H9 (cell line): ENCODE measurements at regions not wholly inside any gene's neighbourhood (a gene's known extent, or its start where the extent isn't known, plus 50 kb on each side); places are given as distances from the start of the nearest gene placed in this dataset.

Experiments used
- DNase-seq: peaks from one replicate; pipeline ENCODE4 v3.0.0-alpha.2; 2017
- H2AFZ ChIP-seq: one replicate; pipeline ENCODE4 v1.6.1; 2013; ENCODE audit warnings: mild to moderate bottlenecking, low read length, control low read depth, moderate library complexity
- H2AK5ac ChIP-seq: 2 replicates; pipeline ENCODE4 v1.6.1; 2013; ENCODE audit warnings: low read length, control low read depth, mixed read lengths; ENCODE audit not compliant: insufficient read length
- H2BK120ac ChIP-seq: one replicate; pipeline ENCODE4 v1.6.1; 2013; ENCODE audit warnings: low read depth, mild to moderate bottlenecking, low read length, control low read depth, inconsistent platforms; ENCODE audit not compliant: poor library complexity, severe bottlenecking
- H2BK12ac ChIP-seq: 2 replicates; pipeline ENCODE4 v1.6.1; 2013; ENCODE audit warnings: low read length, control low read depth, mixed read lengths, low read depth; ENCODE audit not compliant: insufficient read length
- H2BK15ac ChIP-seq: 2 replicates; pipeline ENCODE4 v1.6.1; 2013; ENCODE audit warnings: low read depth, low read length, control low read depth
- H2BK20ac ChIP-seq: one replicate; pipeline ENCODE4 v1.6.1; 2013; ENCODE audit warnings: low read depth, mild to moderate bottlenecking, low read length, control low read depth, inconsistent platforms; ENCODE audit not compliant: poor library complexity, severe bottlenecking
- H2BK5ac ChIP-seq: 2 replicates; pipeline ENCODE4 v1.6.1; 2013; ENCODE audit warnings: low read length, control low read depth, mixed read lengths; ENCODE audit not compliant: insufficient read length
- H3K14ac ChIP-seq: 2 replicates; pipeline ENCODE4 v1.6.1; 2013; ENCODE audit warnings: low read length, control low read depth; ENCODE audit not compliant: insufficient read depth
- H3K18ac ChIP-seq: 2 replicates; pipeline ENCODE4 v1.6.1; 2013; ENCODE audit warnings: low read depth, mild to moderate bottlenecking, mixed read lengths, low read length, control low read depth; ENCODE audit not compliant: insufficient read length
- H3K23ac ChIP-seq: 2 replicates; pipeline ENCODE4 v1.6.1; 2013; ENCODE audit warnings: low read length, control low read depth, mixed read lengths, low read depth; ENCODE audit not compliant: insufficient read length
- H3K23me2 ChIP-seq: 2 replicates; pipeline ENCODE4 v1.6.1; 2013; ENCODE audit warnings: low read depth, mild to moderate bottlenecking, mixed read lengths, low read length, control low read depth; ENCODE audit not compliant: insufficient read length, poor library complexity, severe bottlenecking
- H3K27ac ChIP-seq: 2 replicates; pipeline ENCODE4 v1.5.1; 2013; ENCODE audit warnings: low read length, control low read depth, mixed read lengths, low read depth; ENCODE audit not compliant: insufficient read length
- H3K27me3 ChIP-seq: 2 replicates; pipeline ENCODE4 v1.6.1; 2013; ENCODE audit warnings: low read length, control low read depth, inconsistent platforms; ENCODE audit not compliant: insufficient read depth
- H3K4ac ChIP-seq: 2 replicates; pipeline ENCODE4 v1.6.1; 2013; ENCODE audit warnings: low read depth, mild to moderate bottlenecking, control low read depth, inconsistent platforms, low read length, moderate library complexity
- H3K4me1 ChIP-seq: 2 replicates; pipeline ENCODE4 v1.6.1; 2013; ENCODE audit warnings: low read length, control low read depth, inconsistent platforms; ENCODE audit not compliant: insufficient read depth
- H3K4me2 ChIP-seq: 2 replicates; pipeline ENCODE4 v1.6.1; 2013; ENCODE audit warnings: low read length, control low read depth, mixed read lengths; ENCODE audit not compliant: insufficient read length, insufficient read depth
- H3K56ac ChIP-seq: 2 replicates; pipeline ENCODE4 v1.6.1; 2013; ENCODE audit warnings: low read depth, mild to moderate bottlenecking, mixed read lengths, low read length, control low read depth; ENCODE audit not compliant: insufficient read length
- H3K79me1 ChIP-seq: 2 replicates; pipeline ENCODE4 v1.6.1; 2013; ENCODE audit warnings: low read depth, mild to moderate bottlenecking, moderate library complexity, low read length, control low read depth, inconsistent platforms; ENCODE audit not compliant: insufficient read depth, poor library complexity, severe bottlenecking
- H3K79me2 ChIP-seq: 2 replicates; pipeline ENCODE4 v1.6.1; 2013; ENCODE audit warnings: low read length, control low read depth, inconsistent platforms; ENCODE audit not compliant: insufficient read depth
- H3K9ac ChIP-seq: 2 replicates; pipeline ENCODE4 v1.6.1; 2013; ENCODE audit warnings: low read length, control low read depth, mixed read lengths; ENCODE audit not compliant: insufficient read length; ENCODE audit errors: extremely low read depth
- H3K9me3 ChIP-seq: one replicate; pipeline ENCODE4 v1.6.1; 2013; ENCODE audit warnings: low read depth, low read length, inconsistent platforms; ENCODE audit not compliant: control insufficient read depth
- H3T11ph ChIP-seq: one replicate; pipeline ENCODE4 v1.6.1; 2013; ENCODE audit warnings: mild to moderate bottlenecking, low read length, control low read depth, inconsistent platforms
- H4K20me1 ChIP-seq: one replicate; pipeline ENCODE4 v1.6.1; 2013; ENCODE audit not compliant: control insufficient read depth, insufficient read length, insufficient read depth
- H4K5ac ChIP-seq: 2 replicates; pipeline ENCODE4 v1.6.1; 2013; ENCODE audit warnings: low read depth, mild to moderate bottlenecking, mixed read lengths, low read length, control low read depth; ENCODE audit not compliant: insufficient read length
- H4K8ac ChIP-seq: replicated peaks from 2 replicates; pipeline ENCODE4 v1.6.1; 2013; ENCODE audit warnings: low read length, control low read depth, mixed read lengths, low read depth; ENCODE audit not compliant: insufficient read length
- H4K91ac ChIP-seq: 2 replicates; pipeline ENCODE4 v1.6.1; 2013; ENCODE audit warnings: low read depth, mild to moderate bottlenecking, moderate library complexity, mixed read lengths, low read length, control low read depth; ENCODE audit not compliant: insufficient read length
- H3K27ac Mint-ChIP-seq, 3 experiments: 2 replicates in 2 of 3; 3 replicates in 1 of 3; pipeline ENCODE4 v1.8.0; 2020 to 2021; ENCODE audit warnings: mixed read lengths in 3 of 3, mild to moderate bottlenecking in 1 of 3, moderate library complexity in 1 of 3
- H3K27me3 Mint-ChIP-seq: 2 replicates; pipeline ENCODE4 v1.8.0; 2021; ENCODE audit warnings: low read depth, mild to moderate bottlenecking, moderate library complexity, mixed read lengths
- H3K36me3 Mint-ChIP-seq, 3 experiments: 2 replicates in 2 of 3; 3 replicates in 1 of 3; pipeline ENCODE4 v1.8.0; 2020 to 2021; ENCODE audit warnings: low read depth in 3 of 3, mixed read lengths in 3 of 3; ENCODE audit not compliant: insufficient read depth in 1 of 3
- H3K4me1 Mint-ChIP-seq, 2 experiments: 2 replicates each; pipeline ENCODE4 v1.8.0; 2020; ENCODE audit warnings: mixed read lengths in 2 of 2
- H3K4me3 Mint-ChIP-seq, 2 experiments: 2 replicates in 1 of 2; 3 replicates in 1 of 2; pipeline ENCODE4 v1.8.0; 2020 to 2021; ENCODE audit warnings: mild to moderate bottlenecking in 2 of 2, mixed read lengths in 2 of 2, moderate library complexity in 1 of 2
- H3K9me3 Mint-ChIP-seq, 2 experiments: 2 replicates in 1 of 2; 3 replicates in 1 of 2; pipeline ENCODE4 v1.8.0; 2020; ENCODE audit warnings: mild to moderate bottlenecking in 2 of 2, mixed read lengths in 2 of 2, moderate library complexity in 1 of 2
- WGBS: extraction: QIAGEN DNeasy Blood & Tissue Kit; methylation state at CpG from one replicate; pipeline ENCODE4 v1.1.7; 2013; ENCODE audit warnings: missing lambda C conversion rate, low lambda C conversion rate, mixed read lengths; ENCODE audit not compliant: insufficient read length; ENCODE audit errors: extremely low coverage; 5-methylcytosine and 5-hydroxymethylcytosine counted together
- TF ChIP-seq, protein P1 (sequence below): fragments of 200-600 bp; sonication (generic); conservative IDR thresholded peaks from 3 replicates; pipeline ENCODE4 v1.8.0; 2021; ENCODE audit warnings: antibody characterized with exemption, mild to moderate bottlenecking

DNA sequence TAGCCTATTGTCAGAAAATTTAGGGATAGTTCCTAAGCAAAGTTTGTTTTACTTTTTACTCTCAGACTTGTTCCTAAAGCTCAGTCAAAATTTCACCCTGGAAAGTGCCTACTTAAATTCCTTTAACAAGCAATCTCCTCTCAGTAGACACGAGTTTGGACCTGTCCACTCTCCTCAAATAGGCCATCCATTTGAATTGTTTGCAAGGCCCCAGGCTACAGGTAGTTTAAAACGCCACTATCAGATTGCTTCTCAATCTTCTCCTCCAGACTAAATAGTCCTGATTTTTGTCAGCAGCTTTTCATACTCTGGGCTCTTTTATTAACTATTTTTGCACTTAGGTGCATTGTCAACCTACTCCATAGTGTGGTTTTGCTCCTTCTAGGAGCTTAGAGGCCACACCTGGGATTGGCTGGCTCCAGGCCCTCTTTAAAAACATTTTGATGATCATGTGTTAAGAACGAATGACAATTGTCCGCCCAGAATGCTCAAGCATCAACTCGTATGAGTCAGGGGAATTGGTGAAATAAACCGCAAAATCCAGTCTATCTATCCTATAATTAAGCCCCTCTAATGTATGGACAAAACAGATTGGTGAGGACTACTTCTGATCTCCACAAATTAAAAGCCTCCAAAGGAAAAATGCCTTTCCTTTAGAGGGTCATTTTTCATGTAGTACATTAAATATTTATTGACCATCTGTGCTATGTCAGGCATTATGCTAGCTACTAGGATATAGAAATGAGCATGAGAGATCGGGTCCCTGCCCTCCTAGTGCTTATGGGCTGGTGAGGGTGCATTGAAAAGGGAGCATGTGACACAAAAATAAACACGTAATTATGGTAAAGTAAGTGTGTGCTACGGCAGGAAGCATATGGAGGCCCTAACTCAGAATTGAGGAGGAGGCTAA is 333.8 kb upstream of the TNP1 start:
- Histone ChIP-seq H2BK20ac (no peak overlapping the region), H3K27me3 (peaks cover 2% of the 10 kb centered on the region; the same call in 1 of the 2 replicates), H3K4ac (no peak overlapping the region), H2AK5ac (no peak overlapping the region), H2BK5ac (no peak overlapping the region), H3T11ph (no peak overlapping the region), H2BK12ac (no peak overlapping the region), H3K79me1 (no peaks in the 10 kb centered on the region), H3K18ac (no peak overlapping the region), H4K91ac (no peak overlapping the region), H3K23me2 (no peaks in the 10 kb centered on the region), H2AFZ (no peak overlapping the region), H2BK120ac (no peak overlapping the region), H3K9ac (no peak overlapping the region), H3K79me2 (no peaks in the 10 kb centered on the region), H2BK15ac (no peak overlapping the region), H3K23ac (no peak overlapping the region), H3K4me2 (no peak overlapping the region), H3K56ac (no peak overlapping the region), H3K27ac (no peak overlapping the region), H3K4me1 (no peaks in the 10 kb centered on the region), H4K20me1 (no peaks in the 10 kb centered on the region), H3K9me3 (no peaks in the 10 kb centered on the region), H3K14ac (no peak overlapping the region), H4K8ac (no peak overlapping the region), H4K5ac (no peak overlapping the region)
- no peak overlapping the region for H3K4me3 Mint-ChIP-seq
- H3K27me3 Mint-ChIP-seq: peaks cover 12% of the 10 kb centered on the region
- H3K36me3 Mint-ChIP-seq: peaks cover 0 to 8% (median 0%) of the 10 kb centered on the region in 3 experiments; a peak in 2 of 7 replicates
- peaks cover 3 to 6% of the 10 kb centered on the region in 2 experiments; a peak in 4 of 5 replicates for H3K9me3 Mint-ChIP-seq
- H3K4me1 Mint-ChIP-seq: peaks cover 3 to 8% of the 10 kb centered on the region in 2 experiments
- WGBS: no CpG with 5 or more reads among the region's 9 CpGs
- no peak overlapping the region for H3K27ac Mint-ChIP-seq
- TF ChIP-seq, protein P1, sequence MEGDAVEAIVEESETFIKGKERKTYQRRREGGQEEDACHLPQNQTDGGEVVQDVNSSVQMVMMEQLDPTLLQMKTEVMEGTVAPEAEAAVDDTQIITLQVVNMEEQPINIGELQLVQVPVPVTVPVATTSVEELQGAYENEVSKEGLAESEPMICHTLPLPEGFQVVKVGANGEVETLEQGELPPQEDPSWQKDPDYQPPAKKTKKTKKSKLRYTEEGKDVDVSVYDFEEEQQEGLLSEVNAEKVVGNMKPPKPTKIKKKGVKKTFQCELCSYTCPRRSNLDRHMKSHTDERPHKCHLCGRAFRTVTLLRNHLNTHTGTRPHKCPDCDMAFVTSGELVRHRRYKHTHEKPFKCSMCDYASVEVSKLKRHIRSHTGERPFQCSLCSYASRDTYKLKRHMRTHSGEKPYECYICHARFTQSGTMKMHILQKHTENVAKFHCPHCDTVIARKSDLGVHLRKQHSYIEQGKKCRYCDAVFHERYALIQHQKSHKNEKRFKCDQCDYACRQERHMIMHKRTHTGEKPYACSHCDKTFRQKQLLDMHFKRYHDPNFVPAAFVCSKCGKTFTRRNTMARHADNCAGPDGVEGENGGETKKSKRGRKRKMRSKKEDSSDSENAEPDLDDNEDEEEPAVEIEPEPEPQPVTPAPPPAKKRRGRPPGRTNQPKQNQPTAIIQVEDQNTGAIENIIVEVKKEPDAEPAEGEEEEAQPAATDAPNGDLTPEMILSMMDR: no peak
- no peak for DNase-seq
